CD14-positive monocyte (primary cell): ENCODE measurements at regions not wholly inside any gene's neighbourhood (a gene's known extent, or its start where the extent isn't known, plus 50 kb on each side); places are given as distances from the start of the nearest gene placed in this dataset.

ENCODE experiments used
- DNase-seq, 3 donors: peaks; one replicate each; pipeline ENCODE4 v3.0.0-alpha.2; 2011 to 2022
- H2AFZ ChIP-seq: 2 replicates; pipeline ENCODE4 v1.6.0; 2012; ENCODE audit warnings: mild to moderate bottlenecking, low read depth, low read length, inconsistent platforms; ENCODE audit not compliant: insufficient read depth, poor library complexity, severe bottlenecking
- H3K27ac ChIP-seq, 2 donors: 1 replicate in 1 of 2; 2 replicates in 1 of 2; pipeline ENCODE4 v1.5.1; 2012 to 2013; ENCODE audit warnings: low read length in 2 of 2, control low read depth in 1 of 2, inconsistent platforms in 1 of 2, low read depth in 1 of 2, mild to moderate bottlenecking in 1 of 2
- H3K27me3 ChIP-seq, 2 donors: one replicate each; pipeline versions ENCODE4 v1.6.0 to v1.6.1; 2011 to 2013; ENCODE audit warnings: low read length in 2 of 2; ENCODE audit not compliant: control insufficient read depth in 2 of 2, insufficient read depth in 2 of 2
- H3K36me3 ChIP-seq, 2 donors: replicated peaks in 1 of 2; 1 replicate in 1 of 2; 2 replicates in 1 of 2; pipeline versions ENCODE4 v1.5.1 to v1.6.1; 2012 to 2013; ENCODE audit warnings: low read length in 2 of 2, control low read depth in 1 of 2, inconsistent platforms in 1 of 2, mild to moderate bottlenecking in 1 of 2; ENCODE audit not compliant: insufficient read depth in 2 of 2, control insufficient read depth in 1 of 2
- H3K4me1 ChIP-seq, 2 donors: 1 replicate in 1 of 2; 2 replicates in 1 of 2; pipeline versions ENCODE4 v1.5.1 to v1.6.1; 2012 to 2013; ENCODE audit warnings: low read length in 2 of 2, control low read depth in 1 of 2, inconsistent platforms in 1 of 2, mild to moderate bottlenecking in 1 of 2, moderate library complexity in 1 of 2; ENCODE audit not compliant: insufficient read depth in 2 of 2, control insufficient read depth in 1 of 2
- H3K4me2 ChIP-seq: replicated peaks from 2 replicates; pipeline ENCODE3; 2012; ENCODE audit warnings: low read length, moderate library complexity, mild to moderate bottlenecking; ENCODE audit not compliant: poor library complexity, severe bottlenecking; ENCODE audit errors: extremely low read depth
- H3K4me3 ChIP-seq, 3 experiments: fragments of 200-600 bp in 1 of 3; sonication (generic) in 1 of 3; replicated peaks in 1 of 3; 1 replicate in 2 of 3; 2 replicates in 1 of 3; pipeline ENCODE4 v1.5.1; 2011 to 2013; ENCODE audit warnings: low read length in 3 of 3, mild to moderate bottlenecking in 3 of 3, control low read depth in 2 of 3, low read depth in 2 of 3, inconsistent platforms in 1 of 3, moderate library complexity in 1 of 3
- H3K79me2 ChIP-seq: 2 replicates; pipeline ENCODE4 v1.6.0; 2012; ENCODE audit warnings: mild to moderate bottlenecking, control low read depth, inconsistent platforms, low read length, moderate library complexity; ENCODE audit not compliant: insufficient read depth
- H3K9ac ChIP-seq: 2 replicates; pipeline ENCODE4 v1.6.0; 2017; ENCODE audit warnings: low read length, mild to moderate bottlenecking; ENCODE audit not compliant: insufficient read depth, poor library complexity, severe bottlenecking
- H3K9me3 ChIP-seq, 2 donors: replicated peaks in 1 of 2; 1 replicate in 1 of 2; 2 replicates in 1 of 2; pipeline versions ENCODE4 v1.5.1 to v1.6.1; 2012 to 2013; ENCODE audit warnings: low read length in 2 of 2, control low read depth in 1 of 2; ENCODE audit not compliant: control insufficient read depth in 1 of 2, insufficient read depth in 1 of 2
- H4K20me1 ChIP-seq: 2 replicates; pipeline ENCODE4 v1.6.0; 2012; ENCODE audit warnings: mild to moderate bottlenecking, low read length, control low read depth, moderate library complexity; ENCODE audit not compliant: insufficient read depth
- H3K27ac Mint-ChIP-seq, 7 donors: one replicate each; pipeline ENCODE4 v1.8.0; 2020; ENCODE audit warnings: mild to moderate bottlenecking in 7 of 7, mixed read lengths in 7 of 7, moderate library complexity in 6 of 7, inconsistent platforms in 2 of 7
- H3K27me3 Mint-ChIP-seq, 3 donors: one replicate each; pipeline ENCODE4 v1.8.0; 2021 to 2022; ENCODE audit warnings: low read depth in 3 of 3, mild to moderate bottlenecking in 3 of 3, mixed read lengths in 3 of 3, moderate library complexity in 3 of 3, inconsistent platforms in 1 of 3
- H3K36me3 Mint-ChIP-seq, 2 donors: one replicate each; pipeline ENCODE4 v1.8.0; 2020; ENCODE audit warnings: mixed read lengths in 2 of 2, inconsistent platforms in 1 of 2, mild to moderate bottlenecking in 1 of 2
- H3K4me1 Mint-ChIP-seq: one replicate; pipeline ENCODE4 v1.8.0; 2020; ENCODE audit warnings: mild to moderate bottlenecking, mixed read lengths
- H3K4me3 Mint-ChIP-seq, 2 donors: one replicate each; pipeline ENCODE4 v1.8.0; 2020; ENCODE audit warnings: mild to moderate bottlenecking in 2 of 2, mixed read lengths in 2 of 2, moderate library complexity in 1 of 2
- H3K9me3 Mint-ChIP-seq, 7 donors: one replicate each; pipeline ENCODE4 v1.8.0; 2020 to 2022; ENCODE audit warnings: mixed read lengths in 7 of 7, mild to moderate bottlenecking in 6 of 7, moderate library complexity in 6 of 7, inconsistent platforms in 2 of 7
- WGBS: methylation state at CpG from one replicate; pipeline ENCODE4 v1.1.5; 2013; ENCODE audit warnings: missing lambda C conversion rate; ENCODE audit not compliant: insufficient coverage; 5-methylcytosine and 5-hydroxymethylcytosine counted together
- intact Hi-C, 2 donors: fragments of 100-400 bp; cut with micrococcal nuclease; formaldehyde crosslinking; loops; one replicate each; pipeline versions ENCODE4 v1.15.0 to v1.15.1; 2023
- TF ChIP-seq, protein P1 (sequence below): fragments of 200-600 bp; IDR thresholded peaks from one replicate; pipeline ENCODE4 v1.8.0; 2022; ENCODE audit warnings: antibody characterized with exemption, mild to moderate bottlenecking

DNA sequence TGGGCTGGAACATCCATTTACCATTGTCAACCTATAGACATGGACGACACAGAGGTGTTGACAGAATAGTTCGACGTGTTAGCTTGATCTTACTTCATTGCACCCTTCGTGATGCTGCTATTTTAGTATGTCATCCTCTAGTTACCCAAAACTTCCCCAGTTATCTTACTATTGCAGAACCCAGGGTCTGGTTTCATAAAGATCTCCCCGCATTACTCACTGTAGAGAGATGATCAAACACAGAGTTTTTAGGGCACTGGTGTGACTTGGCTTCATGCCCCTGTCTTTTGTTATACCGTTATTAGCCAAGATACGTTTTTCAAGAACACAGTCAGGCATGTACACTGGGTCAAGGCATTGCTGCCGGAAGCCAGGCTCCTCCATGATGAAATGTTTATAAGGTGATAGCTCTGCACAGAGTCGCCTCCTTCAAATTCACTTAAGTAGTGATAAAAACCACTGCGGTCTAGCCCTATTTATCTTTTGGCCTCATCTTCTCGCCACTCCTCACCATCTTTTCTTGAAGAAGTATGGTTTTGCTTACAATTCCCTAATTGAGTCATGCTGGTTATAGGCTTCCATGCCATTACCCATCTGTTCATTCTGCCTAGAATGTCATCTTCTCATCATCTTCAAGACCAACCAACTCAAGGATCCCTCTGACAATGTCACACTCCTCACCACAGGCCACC is 1127.9 kb downstream of the VRK1 start:
- Histone ChIP-seq H3K27me3 (no peaks in the 10 kb centered on the region), H4K20me1 (no peaks in the 10 kb centered on the region), H3K4me2 (no peak overlapping the region), H3K9ac (no peak overlapping the region), H2AFZ (no peak overlapping the region), H3K79me2 (no peaks in the 10 kb centered on the region), H3K4me1 (no peaks in the 10 kb centered on the region), H3K36me3 (no peaks in the 10 kb centered on the region), H3K27ac (no peak overlapping the region), H3K4me3 (no peak overlapping the region), H3K9me3 (no peaks in the 10 kb centered on the region)
- no peaks in the 10 kb centered on the region for H3K4me1 Mint-ChIP-seq
- WGBS = 86% methylated on average over 6 of the region's 11 CpGs
- intact Hi-C loops = no loop called here
- peaks cover 0 to 12% (median 8%) of the 10 kb centered on the region in 7 donors for H3K9me3 Mint-ChIP-seq
- no peaks in the 10 kb centered on the region for H3K27me3 Mint-ChIP-seq
- H3K4me3 Mint-ChIP-seq = no peak overlapping the region
- H3K36me3 Mint-ChIP-seq = no peaks in the 10 kb centered on the region
- H3K27ac Mint-ChIP-seq = no peak overlapping the region
- TF ChIP-seq, protein P1, sequence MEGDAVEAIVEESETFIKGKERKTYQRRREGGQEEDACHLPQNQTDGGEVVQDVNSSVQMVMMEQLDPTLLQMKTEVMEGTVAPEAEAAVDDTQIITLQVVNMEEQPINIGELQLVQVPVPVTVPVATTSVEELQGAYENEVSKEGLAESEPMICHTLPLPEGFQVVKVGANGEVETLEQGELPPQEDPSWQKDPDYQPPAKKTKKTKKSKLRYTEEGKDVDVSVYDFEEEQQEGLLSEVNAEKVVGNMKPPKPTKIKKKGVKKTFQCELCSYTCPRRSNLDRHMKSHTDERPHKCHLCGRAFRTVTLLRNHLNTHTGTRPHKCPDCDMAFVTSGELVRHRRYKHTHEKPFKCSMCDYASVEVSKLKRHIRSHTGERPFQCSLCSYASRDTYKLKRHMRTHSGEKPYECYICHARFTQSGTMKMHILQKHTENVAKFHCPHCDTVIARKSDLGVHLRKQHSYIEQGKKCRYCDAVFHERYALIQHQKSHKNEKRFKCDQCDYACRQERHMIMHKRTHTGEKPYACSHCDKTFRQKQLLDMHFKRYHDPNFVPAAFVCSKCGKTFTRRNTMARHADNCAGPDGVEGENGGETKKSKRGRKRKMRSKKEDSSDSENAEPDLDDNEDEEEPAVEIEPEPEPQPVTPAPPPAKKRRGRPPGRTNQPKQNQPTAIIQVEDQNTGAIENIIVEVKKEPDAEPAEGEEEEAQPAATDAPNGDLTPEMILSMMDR = no peak
- DNase-seq = no peak

DNA sequence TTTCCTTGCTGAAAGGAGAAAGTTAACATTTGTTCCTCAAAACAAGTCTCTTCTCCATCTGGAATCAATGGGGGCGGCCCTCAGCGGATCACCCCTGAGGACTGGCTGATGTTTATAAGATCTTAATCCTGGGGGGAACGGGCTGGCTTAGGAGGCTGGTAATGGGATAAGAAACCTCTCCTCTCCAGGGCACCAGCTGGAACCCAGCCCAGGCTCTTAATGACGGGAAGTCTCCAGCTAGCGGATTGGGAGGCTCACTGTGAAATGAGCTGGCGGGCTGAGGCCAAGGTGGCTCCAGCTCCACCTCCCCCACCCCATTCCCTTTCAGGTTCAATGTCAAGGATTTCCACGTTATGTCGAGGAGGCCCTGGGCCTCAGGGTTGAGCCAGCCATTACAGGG is 1133.0 kb downstream of the VRK1 start:
- Histone ChIP-seq H3K27me3 (no peaks in the 10 kb centered on the region), H4K20me1 (no peaks in the 10 kb centered on the region), H3K4me3 (no peak overlapping the region), H3K4me1 (no peaks in the 10 kb centered on the region), H3K9me3 (peaks cover 0 to 3% of the 10 kb centered on the region in 2 donors), H3K9ac (no peak overlapping the region), H2AFZ (no peak overlapping the region), H3K27ac (no peak overlapping the region), H3K36me3 (no peaks in the 10 kb centered on the region), H3K4me2 (no peak overlapping the region), H3K79me2 (no peaks in the 10 kb centered on the region)
- DNase-seq = no peak
- Mint-ChIP-seq H3K4me3 (no peak overlapping the region), H3K36me3 (no peaks in the 10 kb centered on the region), H3K27ac (no peak overlapping the region), H3K27me3 (peaks cover 0 to 1% (median 1%) of the 10 kb centered on the region in 3 donors), H3K9me3 (peaks cover 8 to 25% (median 14%) of the 10 kb centered on the region in 7 donors), H3K4me1 (no peaks in the 10 kb centered on the region)
- intact Hi-C loops = no loop called here
- 60% methylated on average over 2 of the region's 8 CpGs for WGBS
- TF ChIP-seq, protein P1 = no peak
